ENCODE measurements at regions not wholly inside any gene's neighbourhood (a gene's known extent, or its start where the extent isn't known, plus 50 kb on each side); places are given as distances from the start of the nearest gene placed in this dataset.

DNA sequence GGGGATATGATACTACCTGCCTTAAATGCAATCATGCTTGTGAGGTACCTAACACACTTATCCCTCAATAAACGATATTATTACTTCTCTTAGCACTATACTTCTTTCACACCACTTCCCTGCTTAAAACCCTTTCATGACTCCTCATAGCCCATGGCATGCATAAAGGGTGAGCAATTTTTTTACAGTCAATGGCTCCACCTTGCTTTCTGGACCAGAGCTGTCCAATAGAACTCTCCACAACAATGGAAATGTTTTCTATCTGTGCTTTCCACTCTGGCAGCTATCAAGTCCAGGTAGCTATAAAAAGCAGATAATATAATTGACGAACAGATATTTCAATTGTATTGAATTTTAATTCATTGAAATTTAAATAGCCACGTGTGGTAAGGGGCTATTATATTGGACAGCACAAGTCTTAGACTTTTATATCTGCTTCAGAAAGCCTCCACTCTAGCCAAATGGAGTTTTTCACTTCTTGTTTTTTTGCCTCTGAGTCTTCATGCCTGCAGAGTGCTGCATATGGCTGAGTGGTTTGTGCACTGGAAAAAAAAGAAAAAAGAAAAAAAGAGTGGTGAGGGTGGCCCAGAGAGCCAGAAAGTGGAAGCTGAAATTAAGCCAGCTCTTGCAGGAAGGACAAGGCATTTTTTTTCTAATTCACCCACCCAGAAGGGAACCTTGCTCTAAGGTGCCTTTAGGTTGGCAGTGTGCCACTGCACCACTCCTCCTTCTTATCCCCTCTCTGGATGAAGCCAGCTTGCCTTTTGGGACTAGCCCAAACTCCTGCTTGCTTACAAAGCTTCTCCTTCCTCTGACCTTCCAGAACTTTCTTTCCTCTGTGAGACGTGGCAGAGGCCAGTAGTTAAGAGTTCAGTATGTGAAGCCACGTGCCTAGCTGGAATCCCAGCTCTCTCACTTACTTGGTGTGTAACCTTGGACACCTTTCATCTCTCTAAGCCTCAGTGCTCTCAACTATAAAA, 239.0 kb upstream of the LRTM1 start:
- Histone ChIP-seq H3K27ac (replicated peaks; ENCODE audit: low read length) (no peak overlapping the region), H2BK5ac (ENCODE audit: low read length) (no peak overlapping the region), H3K4ac (ENCODE audit: low read length) (no peak overlapping the region), H2BK12ac (ENCODE audit: low read length) (no peak overlapping the region), H2AFZ (ENCODE audit: low read length) (no peak overlapping the region), H3K14ac (ENCODE audit: low read length) (no peak overlapping the region), H3K36me3 (replicated peaks in 1 of 2; ENCODE audit: control insufficient read depth in 2 of 2, insufficient read depth in 2 of 2, low read length in 2 of 2) (no peaks in the 10 kb centered on the region), H3K9ac (ENCODE audit: low read depth, low read length, poor library complexity) (no peak overlapping the region), H4K8ac (ENCODE audit: low read depth, low read length) (no peak overlapping the region), H3K4me1 (ENCODE audit: control insufficient read depth in 2 of 2, insufficient read depth in 1 of 2, low read depth in 1 of 2, low read length in 2 of 2) (no peaks in the 10 kb centered on the region), H3K23ac (ENCODE audit: low read depth, low read length, poor library complexity) (no peak overlapping the region), H3K27me3 (ENCODE audit: control insufficient read depth in 3 of 3, insufficient read depth in 3 of 3, low read depth in 1 of 3, low read length in 3 of 3) (no peaks in the 10 kb centered on the region), H3K18ac (ENCODE audit: low read length) (no peak overlapping the region), H3K79me1 (ENCODE audit: low read depth, low read length) (no peaks in the 10 kb centered on the region), H4K91ac (ENCODE audit: low read depth, low read length, poor library complexity) (no peak overlapping the region), H2BK15ac (ENCODE audit: low read length) (no peak overlapping the region), H3K4me3 (ENCODE audit: low read length in 2 of 2) (no peak overlapping the region), H2BK120ac (ENCODE audit: low read depth, low read length) (no peak overlapping the region), H2AK5ac (ENCODE audit: low read depth, low read length) (no peak overlapping the region), H3K4me2 (ENCODE audit: insufficient read depth, low read length, poor library complexity, severe bottlenecking) (no peak overlapping the region), H3K9me3 (replicated peaks in 1 of 2; ENCODE audit: control insufficient read depth in 2 of 2, insufficient read depth in 1 of 2, low read depth in 1 of 2, low read length in 2 of 2) (no peaks in the 10 kb centered on the region)
- 100% methylated on average over 1 of the region's 5 CpGs; no CpG with 5 or more reads in 1 of the 2 donors for WGBS, 2 donors (ENCODE audit: extremely low coverage in 2 of 2, insufficient read length in 2 of 2, insufficient replicate concordance in 1 of 2)
- no peak for DNase-seq (ENCODE audit: low spot score)

GRCh38 chr3:55165704-55166405, 238.0 kb upstream of the LRTM1 start:
- no peak overlapping the region for H2AK5ac ChIP-seq (ENCODE audit: low read depth, low read length)
- no peak overlapping the region for H4K8ac ChIP-seq (ENCODE audit: low read depth, low read length)
- no peaks in the 10 kb centered on the region for H3K27me3 ChIP-seq (ENCODE audit: control insufficient read depth in 3 of 3, insufficient read depth in 3 of 3, low read depth in 1 of 3, low read length in 3 of 3)
- no peak overlapping the region for H3K9ac ChIP-seq (ENCODE audit: low read depth, low read length, poor library complexity)
- H3K36me3 ChIP-seq (replicated peaks in 1 of 2; ENCODE audit: control insufficient read depth in 2 of 2, insufficient read depth in 2 of 2, low read length in 2 of 2) = no peaks in the 10 kb centered on the region
- no peak overlapping the region for H2BK12ac ChIP-seq (ENCODE audit: low read length)
- no peak overlapping the region for H3K14ac ChIP-seq (ENCODE audit: low read length)
- no peak overlapping the region for H3K4me2 ChIP-seq (ENCODE audit: insufficient read depth, low read length, poor library complexity, severe bottlenecking)
- H3K4ac ChIP-seq (ENCODE audit: low read length) = no peak overlapping the region
- H2BK5ac ChIP-seq (ENCODE audit: low read length) = no peak overlapping the region
- no peak overlapping the region for H3K27ac ChIP-seq (replicated peaks; ENCODE audit: low read length)
- no CpG with 5 or more reads among the region's 6 CpGs for WGBS, 2 donors (ENCODE audit: extremely low coverage in 2 of 2, insufficient read length in 2 of 2, insufficient replicate concordance in 1 of 2)
- H3K79me1 ChIP-seq (ENCODE audit: low read depth, low read length) = no peaks in the 10 kb centered on the region
- no peak overlapping the region for H2AFZ ChIP-seq (ENCODE audit: low read length)
- no peak for DNase-seq (ENCODE audit: low spot score)
- no peak overlapping the region for H3K4me3 ChIP-seq (ENCODE audit: low read length in 2 of 2)
- no peak overlapping the region for H2BK120ac ChIP-seq (ENCODE audit: low read depth, low read length)
- no peak overlapping the region for H3K23ac ChIP-seq (ENCODE audit: low read depth, low read length, poor library complexity)
- no peaks in the 10 kb centered on the region for H3K9me3 ChIP-seq (replicated peaks in 1 of 2; ENCODE audit: control insufficient read depth in 2 of 2, insufficient read depth in 1 of 2, low read depth in 1 of 2, low read length in 2 of 2)
- H3K4me1 ChIP-seq (ENCODE audit: control insufficient read depth in 2 of 2, insufficient read depth in 1 of 2, low read depth in 1 of 2, low read length in 2 of 2) = peaks cover 0 to under 1% of the 10 kb centered on the region in 2 donors
- no peak overlapping the region for H2BK15ac ChIP-seq (ENCODE audit: low read length)
- H4K91ac ChIP-seq (ENCODE audit: low read depth, low read length, poor library complexity) = no peak overlapping the region
- H3K18ac ChIP-seq (ENCODE audit: low read length) = no peak overlapping the region

DNA sequence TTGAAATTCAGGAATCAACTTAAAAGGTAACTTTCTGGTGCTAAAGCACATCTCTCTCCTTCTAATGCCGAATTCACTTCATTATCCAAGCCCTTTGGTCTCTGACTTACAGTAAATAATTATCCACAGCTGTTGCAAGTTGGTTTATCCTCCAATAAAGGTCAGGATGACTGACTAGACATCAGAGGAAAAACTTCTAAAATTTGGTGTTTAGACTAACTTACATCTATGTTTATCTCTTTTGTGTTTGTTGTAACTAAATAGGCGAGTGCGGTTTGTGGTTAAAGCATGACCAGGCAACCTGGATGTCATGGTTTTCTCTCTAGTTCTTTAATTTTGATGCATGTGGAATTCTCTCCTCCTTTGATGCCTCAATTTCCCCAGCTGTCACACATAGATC, 237.4 kb upstream of the LRTM1 start:
- no peak overlapping the region for H3K18ac ChIP-seq (ENCODE audit: low read length)
- H3K23ac ChIP-seq (ENCODE audit: low read depth, low read length, poor library complexity) = no peak overlapping the region
- no peaks in the 10 kb centered on the region for H3K9me3 ChIP-seq (replicated peaks in 1 of 2; ENCODE audit: control insufficient read depth in 2 of 2, insufficient read depth in 1 of 2, low read depth in 1 of 2, low read length in 2 of 2)
- no peak overlapping the region for H3K4me3 ChIP-seq (ENCODE audit: low read length in 2 of 2)
- no peak overlapping the region for H2BK5ac ChIP-seq (ENCODE audit: low read length)
- H4K8ac ChIP-seq (ENCODE audit: low read depth, low read length) = no peak overlapping the region
- H3K27me3 ChIP-seq (ENCODE audit: control insufficient read depth in 3 of 3, insufficient read depth in 3 of 3, low read depth in 1 of 3, low read length in 3 of 3) = no peaks in the 10 kb centered on the region
- no peak overlapping the region for H4K91ac ChIP-seq (ENCODE audit: low read depth, low read length, poor library complexity)
- no peak overlapping the region for H3K4ac ChIP-seq (ENCODE audit: low read length)
- H3K4me1 ChIP-seq (ENCODE audit: control insufficient read depth in 2 of 2, insufficient read depth in 1 of 2, low read depth in 1 of 2, low read length in 2 of 2) = peaks cover 0 to 4% of the 10 kb centered on the region in 2 donors
- H3K36me3 ChIP-seq (replicated peaks in 1 of 2; ENCODE audit: control insufficient read depth in 2 of 2, insufficient read depth in 2 of 2, low read length in 2 of 2) = no peaks in the 10 kb centered on the region
- no peak overlapping the region for H2AK5ac ChIP-seq (ENCODE audit: low read depth, low read length)
- no peak overlapping the region for H2BK15ac ChIP-seq (ENCODE audit: low read length)
- H2BK12ac ChIP-seq (ENCODE audit: low read length) = no peak overlapping the region
- no peak overlapping the region for H3K14ac ChIP-seq (ENCODE audit: low read length)
- no peak overlapping the region for H3K9ac ChIP-seq (ENCODE audit: low read depth, low read length, poor library complexity)
- no peak overlapping the region for H2AFZ ChIP-seq (ENCODE audit: low read length)
- no peak overlapping the region for H2BK120ac ChIP-seq (ENCODE audit: low read depth, low read length)
- no peaks in the 10 kb centered on the region for H3K79me1 ChIP-seq (ENCODE audit: low read depth, low read length)
- no peak overlapping the region for H3K27ac ChIP-seq (replicated peaks; ENCODE audit: low read length)
- H3K4me2 ChIP-seq (ENCODE audit: insufficient read depth, low read length, poor library complexity, severe bottlenecking) = no peak overlapping the region
- no peak for DNase-seq (ENCODE audit: low spot score)
- no CpG with 5 or more reads among the region's 3 CpGs for WGBS, 2 donors (ENCODE audit: extremely low coverage in 2 of 2, insufficient read length in 2 of 2, insufficient replicate concordance in 1 of 2)

DNA sequence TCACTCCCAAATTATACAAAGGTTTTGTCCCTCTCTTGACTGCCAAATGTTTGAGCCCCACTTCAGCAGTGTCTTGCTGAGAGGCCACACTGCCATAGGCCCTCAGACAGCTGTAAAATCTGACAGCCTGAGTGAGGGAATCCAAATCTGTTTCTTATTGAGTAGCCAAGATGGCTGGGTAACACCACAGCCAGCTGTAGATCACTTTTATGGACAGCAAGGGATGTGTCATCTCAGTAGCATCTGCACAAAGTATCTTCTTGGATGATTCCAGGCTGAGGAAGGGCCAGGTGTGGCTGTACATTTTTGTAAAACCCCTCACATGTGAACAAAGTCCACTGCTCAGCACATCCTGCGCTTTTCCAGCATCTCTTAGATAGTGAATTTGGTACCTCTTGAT, 237.0 kb upstream of the LRTM1 start:
- no peak overlapping the region for H3K14ac ChIP-seq (ENCODE audit: low read length)
- no peaks in the 10 kb centered on the region for H3K79me1 ChIP-seq (ENCODE audit: low read depth, low read length)
- H2BK5ac ChIP-seq (ENCODE audit: low read length) = no peak overlapping the region
- H3K18ac ChIP-seq (ENCODE audit: low read length) = no peak overlapping the region
- no CpG with 5 or more reads among the region's 1 CpG for WGBS, 2 donors (ENCODE audit: extremely low coverage in 2 of 2, insufficient read length in 2 of 2, insufficient replicate concordance in 1 of 2)
- no peak overlapping the region for H3K4ac ChIP-seq (ENCODE audit: low read length)
- H4K8ac ChIP-seq (ENCODE audit: low read depth, low read length) = no peak overlapping the region
- no peak overlapping the region for H2BK12ac ChIP-seq (ENCODE audit: low read length)
- no peak overlapping the region for H2AK5ac ChIP-seq (ENCODE audit: low read depth, low read length)
- H3K4me2 ChIP-seq (ENCODE audit: insufficient read depth, low read length, poor library complexity, severe bottlenecking) = no peak overlapping the region
- H3K27ac ChIP-seq (replicated peaks; ENCODE audit: low read length) = no peak overlapping the region
- no peak overlapping the region for H3K4me3 ChIP-seq (ENCODE audit: low read length in 2 of 2)
- no peak overlapping the region for H2BK15ac ChIP-seq (ENCODE audit: low read length)
- DNase-seq (ENCODE audit: low spot score) = no peak
- no peak overlapping the region for H2AFZ ChIP-seq (ENCODE audit: low read length)
- no peak overlapping the region for H3K23ac ChIP-seq (ENCODE audit: low read depth, low read length, poor library complexity)
- no peaks in the 10 kb centered on the region for H3K36me3 ChIP-seq (replicated peaks in 1 of 2; ENCODE audit: control insufficient read depth in 2 of 2, insufficient read depth in 2 of 2, low read length in 2 of 2)
- H3K4me1 ChIP-seq (ENCODE audit: control insufficient read depth in 2 of 2, insufficient read depth in 1 of 2, low read depth in 1 of 2, low read length in 2 of 2) = peaks cover 0 to 4% of the 10 kb centered on the region in 2 donors
- no peaks in the 10 kb centered on the region for H3K27me3 ChIP-seq (ENCODE audit: control insufficient read depth in 3 of 3, insufficient read depth in 3 of 3, low read depth in 1 of 3, low read length in 3 of 3)
- H3K9ac ChIP-seq (ENCODE audit: low read depth, low read length, poor library complexity) = no peak overlapping the region
- no peak overlapping the region for H4K91ac ChIP-seq (ENCODE audit: low read depth, low read length, poor library complexity)
- H2BK120ac ChIP-seq (ENCODE audit: low read depth, low read length) = no peak overlapping the region
- no peaks in the 10 kb centered on the region for H3K9me3 ChIP-seq (replicated peaks in 1 of 2; ENCODE audit: control insufficient read depth in 2 of 2, insufficient read depth in 1 of 2, low read depth in 1 of 2, low read length in 2 of 2)

Measured in neuronal stem cell (in vitro differentiated cells).